ENCODE measurements at regions not wholly inside any gene's neighbourhood (a gene's known extent, or its start where the extent isn't known, plus 50 kb on each side); places are given as distances from the start of the nearest gene placed in this dataset.

DNA sequence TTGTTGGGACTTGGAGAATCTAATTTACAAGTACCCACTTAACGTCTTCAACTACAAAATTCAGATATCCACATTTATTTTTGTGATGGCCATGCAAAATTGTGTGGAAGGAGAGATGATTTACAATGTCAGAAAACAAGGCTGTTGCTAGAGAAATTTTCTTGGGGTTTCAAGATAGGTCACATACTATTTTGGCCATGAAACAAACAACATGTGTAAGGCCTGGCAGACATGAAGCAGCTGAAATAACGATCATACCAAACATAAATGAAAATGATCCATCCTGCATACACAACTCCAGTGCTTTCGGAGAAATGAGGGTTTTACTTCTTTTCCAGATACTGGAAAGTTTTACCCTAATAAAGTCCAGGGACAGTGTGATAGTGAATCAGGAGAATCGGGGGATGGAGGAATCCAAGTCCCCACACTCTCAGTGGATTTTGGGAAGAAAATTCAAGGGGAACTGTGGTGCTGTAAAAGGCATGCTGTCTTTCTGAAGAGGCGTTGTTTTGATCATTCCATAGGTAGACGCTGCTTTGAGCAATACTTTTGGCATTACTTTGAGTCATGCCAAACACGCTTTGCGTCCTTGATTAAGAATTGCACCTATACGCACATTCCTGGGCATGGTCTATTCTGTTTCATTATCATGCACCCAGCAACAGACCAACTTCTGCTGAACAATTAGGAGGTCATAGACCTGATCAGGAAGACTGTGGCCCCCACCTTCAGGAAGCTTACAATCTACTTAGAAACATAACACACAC is 79.4 kb downstream of the POU3F3 start:
- no peaks in the 10 kb centered on the region for H3K27me3 ChIP-seq (replicated peaks; ENCODE audit: control insufficient read depth, insufficient read depth, low read length)

DNA sequence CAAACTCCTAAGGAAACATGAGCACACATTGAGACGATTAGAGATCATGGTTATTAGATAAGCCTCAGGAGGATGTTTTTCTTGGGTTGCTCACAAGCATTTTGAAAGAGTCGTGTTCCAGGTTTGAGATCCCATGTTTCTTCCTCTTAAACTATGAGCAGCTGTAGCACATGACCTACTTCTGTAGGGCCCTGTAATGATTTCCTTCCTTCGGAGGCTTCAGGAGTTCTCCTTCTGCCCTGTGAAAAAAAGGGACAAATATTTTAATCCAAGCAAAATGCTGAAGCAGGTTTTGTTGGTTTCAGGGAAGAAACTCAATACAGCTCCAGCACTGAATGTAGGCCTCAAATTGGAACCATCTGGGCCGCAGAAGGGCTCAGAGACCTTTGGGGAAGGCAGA is 82.6 kb downstream of the POU3F3 start:
- H3K4me1 Mint-ChIP-seq (ENCODE audit: low read depth, unreplicated experiment) = no peaks in the 10 kb centered on the region
- peaks cover 13% of the 10 kb centered on the region for H3K27me3 Mint-ChIP-seq (ENCODE audit: insufficient read depth, unreplicated experiment)
- H3K4me3 ChIP-seq (ENCODE audit: low read depth, low read length) = no peak overlapping the region
- H3K4me3 Mint-ChIP-seq (ENCODE audit: unreplicated experiment) = no peak overlapping the region
- no peaks in the 10 kb centered on the region for H3K27me3 ChIP-seq (replicated peaks; ENCODE audit: control insufficient read depth, insufficient read depth, low read length)
- H3K9me3 ChIP-seq = no peaks in the 10 kb centered on the region
- H3K4me1 ChIP-seq = no peaks in the 10 kb centered on the region
- BruUV-seq (replicated peaks) = no TSS peak
- CTCF ChIA-PET = no interaction called here
- no peak overlapping the region for H3K27ac Mint-ChIP-seq (ENCODE audit: unreplicated experiment)
- DNase-seq = no peak
- no peaks in the 10 kb centered on the region for H3K36me3 Mint-ChIP-seq (ENCODE audit: insufficient read depth, unreplicated experiment)
- TF ChIP-seq, protein P1, sequence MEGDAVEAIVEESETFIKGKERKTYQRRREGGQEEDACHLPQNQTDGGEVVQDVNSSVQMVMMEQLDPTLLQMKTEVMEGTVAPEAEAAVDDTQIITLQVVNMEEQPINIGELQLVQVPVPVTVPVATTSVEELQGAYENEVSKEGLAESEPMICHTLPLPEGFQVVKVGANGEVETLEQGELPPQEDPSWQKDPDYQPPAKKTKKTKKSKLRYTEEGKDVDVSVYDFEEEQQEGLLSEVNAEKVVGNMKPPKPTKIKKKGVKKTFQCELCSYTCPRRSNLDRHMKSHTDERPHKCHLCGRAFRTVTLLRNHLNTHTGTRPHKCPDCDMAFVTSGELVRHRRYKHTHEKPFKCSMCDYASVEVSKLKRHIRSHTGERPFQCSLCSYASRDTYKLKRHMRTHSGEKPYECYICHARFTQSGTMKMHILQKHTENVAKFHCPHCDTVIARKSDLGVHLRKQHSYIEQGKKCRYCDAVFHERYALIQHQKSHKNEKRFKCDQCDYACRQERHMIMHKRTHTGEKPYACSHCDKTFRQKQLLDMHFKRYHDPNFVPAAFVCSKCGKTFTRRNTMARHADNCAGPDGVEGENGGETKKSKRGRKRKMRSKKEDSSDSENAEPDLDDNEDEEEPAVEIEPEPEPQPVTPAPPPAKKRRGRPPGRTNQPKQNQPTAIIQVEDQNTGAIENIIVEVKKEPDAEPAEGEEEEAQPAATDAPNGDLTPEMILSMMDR (IDR thresholded peaks at IDR 0.05; ENCODE audit: insufficient read depth in 1 of 2, low read depth in 1 of 2, low read length in 1 of 2, severe bottlenecking in 1 of 2, unreplicated experiment in 1 of 2) = no peak
- POLR2A ChIA-PET = no interaction called here
- no peaks in the 10 kb centered on the region for H3K36me3 ChIP-seq (ENCODE audit: control insufficient read depth, insufficient read depth, low read length)
- intact Hi-C loops (cut with micrococcal nuclease; ENCODE audit: unreplicated experiment) = no loop called here
- no peaks in the 10 kb centered on the region for H3K9me3 Mint-ChIP-seq (ENCODE audit: unreplicated experiment)

More for the DNA sequence above, 79.4 kb downstream of the POU3F3 start:
- no peak overlapping the region for H3K27ac Mint-ChIP-seq (ENCODE audit: unreplicated experiment)
- no peak for DNase-seq
- ChIA-PET POLR2A (interaction anchor here (0.6 kb wide), 1 partner anchor 136 kb away, joined by 3 read pairs; no protein-coding TSS in a partner anchor), CTCF (no interaction called here)
- Histone ChIP-seq H3K4me3 (ENCODE audit: low read depth, low read length) (no peak overlapping the region), H3K9me3 (no peaks in the 10 kb centered on the region), H3K36me3 (ENCODE audit: control insufficient read depth, insufficient read depth, low read length) (no peaks in the 10 kb centered on the region), H3K4me1 (no peaks in the 10 kb centered on the region)
- no peak overlapping the region for H3K4me3 Mint-ChIP-seq (ENCODE audit: unreplicated experiment)
- H3K9me3 Mint-ChIP-seq (ENCODE audit: unreplicated experiment) = no peaks in the 10 kb centered on the region
- H3K27me3 Mint-ChIP-seq (ENCODE audit: insufficient read depth, unreplicated experiment) = peaks cover 9% of the 10 kb centered on the region
- BruUV-seq (replicated peaks) = no TSS peak
- TF ChIP-seq, protein P1 (IDR thresholded peaks at IDR 0.05; ENCODE audit: insufficient read depth in 1 of 2, low read depth in 1 of 2, low read length in 1 of 2, severe bottlenecking in 1 of 2, unreplicated experiment in 1 of 2) = no peak
- no peaks in the 10 kb centered on the region for H3K4me1 Mint-ChIP-seq (ENCODE audit: low read depth, unreplicated experiment)
- intact Hi-C loops (cut with micrococcal nuclease; ENCODE audit: unreplicated experiment) = no loop called here
- no peaks in the 10 kb centered on the region for H3K36me3 Mint-ChIP-seq (ENCODE audit: insufficient read depth, unreplicated experiment)

DNA sequence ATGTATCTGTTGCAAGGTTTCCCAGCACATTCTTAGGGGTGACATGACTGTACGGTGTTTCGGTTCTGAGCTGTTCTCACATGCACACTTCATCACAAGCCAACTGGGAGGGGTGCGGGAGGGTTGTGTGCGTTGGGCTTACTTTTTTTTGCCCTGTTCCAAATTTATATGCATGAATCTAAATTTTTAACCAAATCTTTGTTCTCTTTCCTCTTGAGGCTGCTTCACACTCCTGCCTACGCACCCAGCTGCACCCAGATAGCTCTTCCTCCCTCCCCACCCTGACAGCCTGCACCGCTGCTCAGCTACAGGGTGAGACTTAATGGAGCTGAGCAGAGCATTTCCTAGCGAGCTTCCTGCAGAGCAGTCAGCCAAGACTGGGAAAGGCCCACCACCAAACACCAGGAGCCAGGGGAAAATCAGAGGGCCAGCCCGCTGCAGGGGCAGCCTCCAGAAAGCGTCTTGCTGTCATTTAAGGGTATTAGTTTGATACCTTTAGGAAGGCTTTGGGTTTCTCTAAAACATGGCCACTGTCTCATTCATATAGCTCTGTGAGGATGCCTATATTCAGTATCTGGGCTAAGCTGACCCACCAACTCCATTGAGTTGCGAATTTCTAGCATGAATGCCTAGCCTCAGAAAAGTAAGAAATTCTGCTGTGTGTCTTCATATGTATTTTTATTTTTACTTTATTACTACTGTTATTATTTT is 84.5 kb downstream of the POU3F3 start:
- no peaks in the 10 kb centered on the region for H3K36me3 Mint-ChIP-seq (ENCODE audit: insufficient read depth, unreplicated experiment)
- no peaks in the 10 kb centered on the region for H3K4me1 Mint-ChIP-seq (ENCODE audit: low read depth, unreplicated experiment)
- peaks cover 10% of the 10 kb centered on the region for H3K27me3 Mint-ChIP-seq (ENCODE audit: insufficient read depth, unreplicated experiment)
- no peaks in the 10 kb centered on the region for H3K9me3 Mint-ChIP-seq (ENCODE audit: unreplicated experiment)
- no peaks in the 10 kb centered on the region for H3K9me3 ChIP-seq
- no peak for DNase-seq
- intact Hi-C loops (cut with micrococcal nuclease; ENCODE audit: unreplicated experiment) = no loop called here
- ChIA-PET CTCF (no interaction called here), POLR2A (no interaction called here)
- no peak overlapping the region for H3K4me3 Mint-ChIP-seq (ENCODE audit: unreplicated experiment)
- TF ChIP-seq, protein P1 (IDR thresholded peaks at IDR 0.05; ENCODE audit: insufficient read depth in 1 of 2, low read depth in 1 of 2, low read length in 1 of 2, severe bottlenecking in 1 of 2, unreplicated experiment in 1 of 2) = no peak
- BruUV-seq (replicated peaks) = no TSS peak
- H3K27ac Mint-ChIP-seq (ENCODE audit: unreplicated experiment) = no peak overlapping the region
- H3K4me1 ChIP-seq = no peaks in the 10 kb centered on the region
- H3K27me3 ChIP-seq (replicated peaks; ENCODE audit: control insufficient read depth, insufficient read depth, low read length) = no peaks in the 10 kb centered on the region
- H3K4me3 ChIP-seq (ENCODE audit: low read depth, low read length) = no peak overlapping the region
- H3K36me3 ChIP-seq (ENCODE audit: control insufficient read depth, insufficient read depth, low read length) = no peaks in the 10 kb centered on the region
